Activated CD4-positive, alpha-beta memory T cell treated with anti-CD3 and anti-CD28 coated beads, Interleukin-2, amount 10 ng/mL, durations not matched to agents 7 days and 5 days (primary cell): ENCODE measurements at regions not wholly inside any gene's neighbourhood (a gene's known extent, or its start where the extent isn't known, plus 50 kb on each side); places are given as distances from the start of the nearest gene placed in this dataset.
A peak's percentile ranks its signal among the peaks of the same experiment; 100 is the strongest.
"Not testable (repeated sequence)": the region's sequence is repeated elsewhere in the genome, so short reads cannot be mapped to it uniquely, and the experiment has no call there.

Experiments used
- CTCF ChIA-PET: fragments of 350-600 bp; sonication (Branson Sonifier 250); formaldehyde crosslinking; loops from one replicate; lab custom pipeline; 2021; ENCODE audit warnings: antibody characterized with exemption, inconsistent platforms; lab: Charles Lee
- POLR2A ChIA-PET: fragments of 350-600 bp; sonication (Branson Sonifier 250); formaldehyde crosslinking; loops from one replicate; lab custom pipeline; 2021; ENCODE audit warnings: antibody characterized with exemption; lab: Charles Lee
- DNase-seq: peaks from one replicate; pipeline ENCODE4 v3.0.0-alpha.2; 2020
- H3K27ac Mint-ChIP-seq: one replicate; pipeline ENCODE4 v1.8.0; 2021; ENCODE audit warnings: mild to moderate bottlenecking, mixed read lengths
- H3K27me3 Mint-ChIP-seq: one replicate; pipeline ENCODE4 v1.8.0; 2021; ENCODE audit warnings: mixed read lengths
- H3K36me3 Mint-ChIP-seq: one replicate; pipeline ENCODE4 v1.8.0; 2021; ENCODE audit warnings: low read depth, mixed read lengths
- H3K4me1 Mint-ChIP-seq: one replicate; pipeline ENCODE4 v1.8.0; 2021; ENCODE audit warnings: mixed read lengths
- H3K4me3 Mint-ChIP-seq: one replicate; pipeline ENCODE4 v1.8.0; 2021; ENCODE audit warnings: mild to moderate bottlenecking, mixed read lengths
- H3K9me3 Mint-ChIP-seq: one replicate; pipeline ENCODE4 v1.8.0; 2021; ENCODE audit warnings: mixed read lengths

GRCh38 chr5:40432836-40433235, 246.9 kb upstream of the PTGER4 start:
- ChIA-PET CTCF (no interaction called here), POLR2A (interaction anchor here (1.1 to 5.7 kb wide), 4 partner anchors 24 to 248 kb away, joined by 3 to 91 read pairs (median 27); partner anchors contain the start of gene PTGER4)
- DNase-seq, result no peak
- H3K9me3 Mint-ChIP-seq, result no peaks in the 10 kb centered on the region
- no peaks in the 10 kb centered on the region for H3K27me3 Mint-ChIP-seq
- H3K36me3 Mint-ChIP-seq, result peaks cover 10% of the 10 kb centered on the region
- H3K27ac Mint-ChIP-seq, result no peak overlapping the region
- H3K4me3 Mint-ChIP-seq, result no peak overlapping the region
- H3K4me1 Mint-ChIP-seq, result peaks cover 74% of the 10 kb centered on the region

GRCh38 chr5:40431734-40432133, 248.0 kb upstream of the PTGER4 start:
- DNase-seq, result no peak
- H3K4me1 Mint-ChIP-seq, result peaks cover 68% of the 10 kb centered on the region
- no peaks in the 10 kb centered on the region for H3K9me3 Mint-ChIP-seq
- no peaks in the 10 kb centered on the region for H3K27me3 Mint-ChIP-seq
- POLR2A ChIA-PET, result interaction anchor here (1.6 to 5.7 kb wide), 3 partner anchors 23 to 249 kb away, joined by 7 to 91 read pairs (median 51); partner anchors contain the start of gene PTGER4
- H3K27ac Mint-ChIP-seq, result no peak overlapping the region
- peaks cover 14% of the 10 kb centered on the region for H3K36me3 Mint-ChIP-seq
- CTCF ChIA-PET, result interaction anchor here (0.7 to 1.6 kb wide), 2 partner anchors 42 to 98 kb away, joined by 3 to 7 read pairs; no protein-coding TSS in a partner anchor
- H3K4me3 Mint-ChIP-seq, result no peak overlapping the region

- H3K27me3 Mint-ChIP-seq, result no peaks in the 10 kb centered on the region
- H3K27ac Mint-ChIP-seq, result peak overlapping the region; percentile 84
- no peak for DNase-seq
- ChIA-PET POLR2A (interaction anchor here (0.8 to 5.7 kb wide), 14 partner anchors 11 to 405 kb away, joined by 3 to 91 read pairs (median 4); partner anchors contain the start of genes PTGER4 and RPL37), CTCF (interaction anchor here (0.7 to 1.9 kb wide), 10 partner anchors 12 to 263 kb away, joined by 3 to 7 read pairs (median 3); no protein-coding TSS in a partner anchor)
- H3K36me3 Mint-ChIP-seq, result peaks cover 19% of the 10 kb centered on the region
- no peak overlapping the region for H3K4me3 Mint-ChIP-seq
- peaks cover 56% of the 10 kb centered on the region for H3K4me1 Mint-ChIP-seq
- peaks cover 10% of the 10 kb centered on the region for H3K9me3 Mint-ChIP-seq
Measured at GRCh38 chr5:40430101-40430710, 249.5 kb upstream of the PTGER4 start.

GRCh38 chr5:40429258-40430100, 250.2 kb upstream of the PTGER4 start:
- H3K9me3 Mint-ChIP-seq, result peaks cover 12% of the 10 kb centered on the region
- DNase-seq, result peak; percentile 39
- H3K4me1 Mint-ChIP-seq, result peaks cover 50% of the 10 kb centered on the region
- H3K27ac Mint-ChIP-seq, result peak overlapping the region; percentile 84
- H3K36me3 Mint-ChIP-seq, result peaks cover 20% of the 10 kb centered on the region
- ChIA-PET POLR2A (interaction anchor here (0.8 to 5.7 kb wide), 11 partner anchors 12 to 406 kb away, joined by 3 to 91 read pairs (median 4); partner anchors contain the start of genes PTGER4 and RPL37), CTCF (interaction anchor here (0.9 to 2.4 kb wide), 6 partner anchors 8 to 259 kb away, joined by 3 to 8 read pairs (median 4); no protein-coding TSS in a partner anchor)
- H3K27me3 Mint-ChIP-seq, result no peaks in the 10 kb centered on the region
- no peak overlapping the region for H3K4me3 Mint-ChIP-seq

GRCh38 chr5:40428815-40429214, 250.9 kb upstream of the PTGER4 start:
- no peak overlapping the region for H3K4me3 Mint-ChIP-seq
- no peaks in the 10 kb centered on the region for H3K27me3 Mint-ChIP-seq
- peaks cover 15% of the 10 kb centered on the region for H3K9me3 Mint-ChIP-seq
- CTCF ChIA-PET, result interaction anchor here (1.2 to 2.4 kb wide), 5 partner anchors 9 to 260 kb away, joined by 3 to 8 read pairs (median 4); partner anchors contain the start of gene PTGER4
- POLR2A ChIA-PET, result interaction anchor here (0.6 to 5.7 kb wide), 11 partner anchors 8 to 252 kb away, joined by 3 to 91 read pairs (median 6); partner anchors contain the start of gene PTGER4
- H3K27ac Mint-ChIP-seq, result peak overlapping the region; percentile 84
- H3K36me3 Mint-ChIP-seq, result peaks cover 19% of the 10 kb centered on the region
- no peak for DNase-seq
- H3K4me1 Mint-ChIP-seq, result peaks cover 46% of the 10 kb centered on the region

- Mint-ChIP-seq H3K27ac (peak overlapping the region; percentile 84), H3K4me1 (peaks cover 44% of the 10 kb centered on the region), H3K36me3 (peaks cover 23% of the 10 kb centered on the region), H3K27me3 (no peaks in the 10 kb centered on the region), H3K4me3 (no peak overlapping the region), H3K9me3 (peaks cover 19% of the 10 kb centered on the region)
- CTCF ChIA-PET, result interaction anchor here (1.2 to 2.4 kb wide), 4 partner anchors 9 to 252 kb away, joined by 3 to 8 read pairs (median 4); partner anchors contain the start of gene PTGER4
- POLR2A ChIA-PET, result interaction anchor here (0.6 to 5.7 kb wide), 11 partner anchors 9 to 253 kb away, joined by 3 to 91 read pairs (median 3); partner anchors contain the start of gene PTGER4
- peak; percentile 43 for DNase-seq
Measured at GRCh38 chr5:40428126-40428525, 251.6 kb upstream of the PTGER4 start.

- CTCF ChIA-PET, result interaction anchor here (2.5 kb wide), 1 partner anchor 13 kb away, joined by 6 read pairs; no protein-coding TSS in a partner anchor
- H3K27ac Mint-ChIP-seq, DNase-seq, H3K27me3 Mint-ChIP-seq, H3K4me3 Mint-ChIP-seq, POLR2A ChIA-PET, H3K4me1 Mint-ChIP-seq: not testable (repeated sequence)
- H3K9me3 Mint-ChIP-seq, result peaks cover 32% of the 10 kb centered on the region
- H3K36me3 Mint-ChIP-seq, result peaks cover 32% of the 10 kb centered on the region
Measured at GRCh38 chr5:40417046-40417810, 262.5 kb upstream of the PTGER4 start.

GRCh38 chr5:40416588-40416987, 263.1 kb upstream of the PTGER4 start:
- ChIA-PET CTCF (no interaction called here), POLR2A (no interaction called here)
- Mint-ChIP-seq H3K27ac (no peak overlapping the region), H3K4me3 (no peak overlapping the region), H3K27me3 (no peaks in the 10 kb centered on the region), H3K9me3 (peaks cover 31% of the 10 kb centered on the region), H3K36me3 (peaks cover 25% of the 10 kb centered on the region), H3K4me1 (peaks cover 2% of the 10 kb centered on the region)
- no peak for DNase-seq

GRCh38 chr5:40416098-40416497, 263.6 kb upstream of the PTGER4 start:
- POLR2A ChIA-PET, result no interaction called here
- peaks cover 7% of the 10 kb centered on the region for H3K4me1 Mint-ChIP-seq
- H3K9me3 Mint-ChIP-seq, result peaks cover 29% of the 10 kb centered on the region
- CTCF ChIA-PET, result no interaction called here
- no peaks in the 10 kb centered on the region for H3K27me3 Mint-ChIP-seq
- DNase-seq, result no peak
- H3K27ac Mint-ChIP-seq, result no peak overlapping the region
- H3K4me3 Mint-ChIP-seq, result no peak overlapping the region
- peaks cover 24% of the 10 kb centered on the region for H3K36me3 Mint-ChIP-seq

- H3K36me3 Mint-ChIP-seq, result peaks cover 15% of the 10 kb centered on the region
- DNase-seq, result no peak
- H3K9me3 Mint-ChIP-seq, result peaks cover 21% of the 10 kb centered on the region
- POLR2A ChIA-PET, result interaction anchor here (1.5 kb wide), 1 partner anchor 15 kb away, joined by 3 read pairs; no protein-coding TSS in a partner anchor
- no peak overlapping the region for H3K4me3 Mint-ChIP-seq
- CTCF ChIA-PET, result no interaction called here
- H3K27me3 Mint-ChIP-seq, result no peaks in the 10 kb centered on the region
- peaks cover 18% of the 10 kb centered on the region for H3K4me1 Mint-ChIP-seq
- no peak overlapping the region for H3K27ac Mint-ChIP-seq
Measured at GRCh38 chr5:40414922-40415321, 264.8 kb upstream of the PTGER4 start.

- Mint-ChIP-seq H3K36me3 (peaks cover 8% of the 10 kb centered on the region), H3K9me3 (peaks cover 15% of the 10 kb centered on the region), H3K4me3 (no peak overlapping the region), H3K4me1 (peaks cover 29% of the 10 kb centered on the region), H3K27me3 (no peaks in the 10 kb centered on the region), H3K27ac (no peak overlapping the region)
- no peak for DNase-seq
- ChIA-PET POLR2A (no interaction called here), CTCF (no interaction called here)
Measured at GRCh38 chr5:40413743-40414142, 266.0 kb upstream of the PTGER4 start.

GRCh38 chr5:40412771-40413170, 266.9 kb upstream of the PTGER4 start:
- ChIA-PET CTCF (interaction anchor here (1.4 kb wide), 1 partner anchor 18 kb away, joined by 3 read pairs; no protein-coding TSS in a partner anchor), POLR2A (interaction anchor here (0.9 to 9.1 kb wide), 4 partner anchors 10 to 267 kb away, joined by 3 to 91 read pairs (median 20); partner anchors contain the start of gene PTGER4)
- Mint-ChIP-seq H3K9me3 (peaks cover 11% of the 10 kb centered on the region), H3K27me3 (no peaks in the 10 kb centered on the region), H3K36me3 (peaks cover 3% of the 10 kb centered on the region), H3K4me3 (no peak overlapping the region), H3K27ac (no peak overlapping the region), H3K4me1 (peaks cover 33% of the 10 kb centered on the region)
- no peak for DNase-seq
